ENCODE measurements at regions not wholly inside any gene's neighbourhood (a gene's known extent, or its start where the extent isn't known, plus 50 kb on each side); places are given as distances from the start of the nearest gene placed in this dataset.
A peak's percentile ranks its signal among the peaks of the same experiment; 100 is the strongest.

- BruUV-seq (replicated peaks), result no TSS peak
- FAIRE-seq (no peak), ATAC-seq (no peak), DNase-seq (ENCODE audit: low spot score) (peak; percentile 14)
- H4K20me1 ChIP-seq (ENCODE audit: insufficient read depth, low read length), result no peaks in the 10 kb centered on the region
- H2AFZ ChIP-seq (ENCODE audit: low read length), result no peak overlapping the region
- 73% methylated on average over 3 of the region's 3 CpGs for WGBS (ENCODE audit: low lambda C conversion rate)
- in situ Hi-C loops (cut with HindIII; ENCODE audit: extremely low pct_ligation_motif_present, low pct_unique_long_range_greater_than_20kb) (no loop called here), intact Hi-C loops (cut with micrococcal nuclease; ENCODE audit: unreplicated experiment) (no loop called here)
- no peak overlapping the region for H3K9ac ChIP-seq (ENCODE audit: insufficient read depth, low read depth, low read length)
- H3K79me2 ChIP-seq (ENCODE audit: insufficient read depth, low read length), result no peaks in the 10 kb centered on the region
- H3K4me3 ChIP-seq (replicated peaks in 1 of 3; ENCODE audit: insufficient read depth in 1 of 3, low read depth in 2 of 3, low read length in 3 of 3), result no peak overlapping the region
- H3K27ac ChIP-seq (ENCODE audit: extremely low read length, insufficient read depth, low read length), result no peak overlapping the region
- no peaks in the 10 kb centered on the region for H3K27me3 ChIP-seq (ENCODE audit: control insufficient read depth in 1 of 2, insufficient read depth in 2 of 2, low read length in 2 of 2)
- POLR2A ChIA-PET, result no interaction called here
- H3K4me1 ChIP-seq (ENCODE audit: insufficient read depth, low read length), result peaks cover 9% of the 10 kb centered on the region; the same call in 1 of the 2 replicates
- TF ChIP-seq HNF4A (CRISPR knock-in tag; IDR thresholded peaks at IDR 0.05), result no peak
- TF ChIP-seq ZNF75D (CRISPR knock-in tag; IDR thresholded peaks at IDR 0.05; ENCODE audit: borderline replicate concordance), result no peak
- TF ChIP-seq ZFP36L1 (CRISPR knock-in tag; IDR thresholded peaks at IDR 0.05), result no peak
- TF ChIP-seq ZNF225 (CRISPR knock-in tag; IDR thresholded peaks at IDR 0.05), result no peak
- TF ChIP-seq ZNF558 (CRISPR knock-in tag; IDR thresholded peaks at IDR 0.05; ENCODE audit: borderline replicate concordance), result no peak
- peaks cover 11% of the 10 kb centered on the region for H3K9me3 ChIP-seq (ENCODE audit: low read length)
- H3K4me2 ChIP-seq (ENCODE audit: low read depth, low read length), result no peak overlapping the region
- CTCF ChIA-PET (ENCODE audit: low intra/inter-chr PET ratio, low total read pairs), result no interaction called here
- no peaks in the 10 kb centered on the region for H3K36me3 ChIP-seq (replicated peaks in 1 of 2; ENCODE audit: control insufficient read depth in 1 of 2, insufficient read depth in 2 of 2, low read length in 2 of 2)
Observed at GRCh38 chr5:143536364-143536763, 132.9 kb upstream of the NR3C1 start.

DNA sequence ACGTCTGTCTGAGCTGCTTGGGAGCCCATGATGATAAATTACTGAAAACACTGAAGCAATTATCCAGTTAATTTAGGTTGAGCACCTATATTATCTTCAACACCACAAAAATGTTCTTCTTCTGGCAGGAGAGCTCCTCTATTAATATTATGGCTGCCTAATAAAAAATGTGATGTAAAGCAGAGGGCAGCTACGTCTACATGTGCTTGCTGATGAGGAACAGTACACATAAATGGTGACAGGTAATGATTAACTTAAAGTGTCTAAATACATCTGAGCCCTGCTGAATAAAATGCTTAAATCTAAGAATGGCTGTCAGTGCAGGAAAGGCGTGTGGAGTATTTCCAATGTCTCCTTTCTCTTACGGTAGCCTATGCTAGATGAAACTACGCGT, 131.3 kb upstream of the NR3C1 start:
- FAIRE-seq (no peak), DNase-seq (ENCODE audit: low spot score) (no peak), ATAC-seq (no peak)
- Histone ChIP-seq H3K4me3 (replicated peaks in 1 of 3; ENCODE audit: insufficient read depth in 1 of 3, low read depth in 2 of 3, low read length in 3 of 3) (no peak overlapping the region), H3K79me2 (ENCODE audit: insufficient read depth, low read length) (no peaks in the 10 kb centered on the region), H3K4me1 (ENCODE audit: insufficient read depth, low read length) (peaks cover 9% of the 10 kb centered on the region; the same call in 1 of the 2 replicates), H2AFZ (ENCODE audit: low read length) (no peak overlapping the region), H3K27ac (ENCODE audit: extremely low read length, insufficient read depth, low read length) (no peak overlapping the region), H3K9me3 (ENCODE audit: low read length) (peaks cover 10% of the 10 kb centered on the region), H3K9ac (ENCODE audit: insufficient read depth, low read depth, low read length) (no peak overlapping the region), H3K36me3 (replicated peaks in 1 of 2; ENCODE audit: control insufficient read depth in 1 of 2, insufficient read depth in 2 of 2, low read length in 2 of 2) (no peaks in the 10 kb centered on the region), H3K4me2 (ENCODE audit: low read depth, low read length) (no peak overlapping the region), H4K20me1 (ENCODE audit: insufficient read depth, low read length) (no peaks in the 10 kb centered on the region), H3K27me3 (ENCODE audit: control insufficient read depth in 1 of 2, insufficient read depth in 2 of 2, low read length in 2 of 2) (no peaks in the 10 kb centered on the region)
- 90% methylated on average over 6 of the region's 6 CpGs for WGBS (ENCODE audit: low lambda C conversion rate)
- BruUV-seq (replicated peaks), result no TSS peak
- in situ Hi-C loops (cut with HindIII; ENCODE audit: extremely low pct_ligation_motif_present, low pct_unique_long_range_greater_than_20kb), result no loop called here
- POLR2A ChIA-PET, result no interaction called here
- intact Hi-C loops (cut with micrococcal nuclease; ENCODE audit: unreplicated experiment), result no loop called here
- CTCF ChIA-PET (ENCODE audit: low intra/inter-chr PET ratio, low total read pairs), result no interaction called here
- TF ChIP-seq ZNF335 (CRISPR knock-in tag; IDR thresholded peaks at IDR 0.05) (no peak), ZNF841 (CRISPR knock-in tag; IDR thresholded peaks at IDR 0.05; ENCODE audit: borderline replicate concordance) (no peak), ZNF205 (CRISPR knock-in tag; IDR thresholded peaks at IDR 0.05) (no peak), SMAD9 (CRISPR knock-in tag; IDR thresholded peaks at IDR 0.05) (no peak), TOPORS (CRISPR knock-in tag; IDR thresholded peaks at IDR 0.05) (no peak), ZNF614 (CRISPR knock-in tag; IDR thresholded peaks at IDR 0.05; ENCODE audit: borderline replicate concordance) (no peak), PAX8 (CRISPR knock-in tag; IDR thresholded peaks at IDR 0.05; ENCODE audit: borderline replicate concordance) (no peak), DMTF1 (CRISPR knock-in tag; IDR thresholded peaks at IDR 0.05) (no peak), ZNF563 (CRISPR knock-in tag; IDR thresholded peaks at IDR 0.05) (no peak), MEIS2 (CRISPR knock-in tag; IDR thresholded peaks at IDR 0.05) (no peak), PAF1 (CRISPR knock-in tag; IDR thresholded peaks at IDR 0.05) (no peak), PHB2 (IDR thresholded peaks at IDR 0.05; ENCODE audit: partially characterized antibody) (no peak), ZNF296 (CRISPR knock-in tag; conservative IDR thresholded peaks at IDR 0.05) (no peak)
- TF ChIP-seq, protein P1, sequence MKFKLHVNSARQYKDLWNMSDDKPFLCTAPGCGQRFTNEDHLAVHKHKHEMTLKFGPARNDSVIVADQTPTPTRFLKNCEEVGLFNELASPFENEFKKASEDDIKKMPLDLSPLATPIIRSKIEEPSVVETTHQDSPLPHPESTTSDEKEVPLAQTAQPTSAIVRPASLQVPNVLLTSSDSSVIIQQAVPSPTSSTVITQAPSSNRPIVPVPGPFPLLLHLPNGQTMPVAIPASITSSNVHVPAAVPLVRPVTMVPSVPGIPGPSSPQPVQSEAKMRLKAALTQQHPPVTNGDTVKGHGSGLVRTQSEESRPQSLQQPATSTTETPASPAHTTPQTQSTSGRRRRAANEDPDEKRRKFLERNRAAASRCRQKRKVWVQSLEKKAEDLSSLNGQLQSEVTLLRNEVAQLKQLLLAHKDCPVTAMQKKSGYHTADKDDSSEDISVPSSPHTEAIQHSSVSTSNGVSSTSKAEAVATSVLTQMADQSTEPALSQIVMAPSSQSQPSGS (CRISPR knock-in tag; IDR thresholded peaks at IDR 0.05), result no peak

Measured in HepG2 (cell line).